ENCODE measurements at regions not wholly inside any gene's neighbourhood (a gene's known extent, or its start where the extent isn't known, plus 50 kb on each side); places are given as distances from the start of the nearest gene placed in this dataset.
"Not testable (repeated sequence)": the region's sequence is repeated elsewhere in the genome, so short reads cannot be mapped to it uniquely, and the experiment has no call there.

DNA sequence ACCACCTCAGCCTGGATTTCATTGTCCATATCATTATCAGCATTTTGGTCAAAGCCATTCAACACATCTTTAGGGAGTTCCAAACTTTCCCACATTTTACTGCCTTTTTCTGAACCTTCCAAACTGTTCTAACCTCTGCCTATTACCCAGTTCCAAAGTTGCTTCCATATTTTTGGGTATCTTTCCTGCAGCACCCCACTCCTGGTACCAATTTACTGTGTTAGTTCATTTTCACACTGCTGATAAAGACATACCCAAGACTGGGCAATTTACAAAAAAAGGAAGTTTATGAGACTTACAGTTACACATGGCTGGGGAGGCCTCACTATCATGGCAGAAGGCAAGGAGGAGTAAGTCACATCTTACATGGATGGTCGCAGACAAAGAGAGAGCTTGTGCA is 63.6 kb upstream of the CEP162 start:
- H3K27ac Mint-ChIP-seq; POLR2A ChIA-PET; H3K27me3 Mint-ChIP-seq (ENCODE audit: low read depth); CTCF ChIA-PET; DNase-seq; H3K4me3 Mint-ChIP-seq; H3K36me3 Mint-ChIP-seq (ENCODE audit: low read depth); H3K4me1 Mint-ChIP-seq (ENCODE audit: low read depth); ATAC-seq: not testable (repeated sequence)
- peaks cover 12% of the 10 kb centered on the region for H3K9me3 Mint-ChIP-seq (ENCODE audit: insufficient read depth)

DNA sequence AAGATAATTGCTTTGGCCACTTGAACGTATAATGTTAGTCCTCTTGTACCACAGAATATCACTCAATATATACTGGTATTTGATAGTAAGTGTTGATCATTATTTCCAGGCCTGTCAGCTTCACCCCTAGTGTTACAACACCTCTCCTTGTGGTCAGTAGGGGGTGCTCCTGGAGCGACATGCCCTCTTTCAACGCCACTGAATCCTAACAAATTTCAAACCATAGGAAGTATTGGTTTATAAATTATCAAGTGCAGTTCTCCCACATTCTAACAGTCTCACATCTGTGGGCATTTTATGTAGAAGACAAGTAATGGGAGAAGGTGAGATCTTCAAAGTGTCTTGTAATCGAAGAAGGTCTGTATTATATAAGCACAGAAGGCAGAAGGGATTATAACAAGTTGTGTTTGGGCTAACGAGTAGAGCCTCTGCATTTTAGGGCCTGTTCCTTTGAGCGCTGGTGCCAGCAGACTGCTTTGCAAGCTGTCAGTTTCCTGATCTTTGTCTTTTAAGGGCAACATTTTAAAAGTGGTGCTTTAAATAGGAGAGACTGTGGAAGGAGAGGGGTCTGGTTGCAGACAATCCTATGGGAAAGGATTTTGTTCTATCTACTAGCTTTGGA is 57.1 kb upstream of the CEP162 start:
- H3K27ac Mint-ChIP-seq, result no peak overlapping the region
- peaks cover 4% of the 10 kb centered on the region for H3K9me3 Mint-ChIP-seq (ENCODE audit: insufficient read depth)
- ChIA-PET POLR2A (no interaction called here), CTCF (no interaction called here)
- no peak for DNase-seq
- H3K27me3 Mint-ChIP-seq (ENCODE audit: low read depth), result peaks cover 6% of the 10 kb centered on the region
- H3K4me3 Mint-ChIP-seq, result no peak overlapping the region
- H3K4me1 Mint-ChIP-seq (ENCODE audit: low read depth), result no peaks in the 10 kb centered on the region
- no peaks in the 10 kb centered on the region for H3K36me3 Mint-ChIP-seq (ENCODE audit: low read depth)
- ATAC-seq, result no peak

DNA sequence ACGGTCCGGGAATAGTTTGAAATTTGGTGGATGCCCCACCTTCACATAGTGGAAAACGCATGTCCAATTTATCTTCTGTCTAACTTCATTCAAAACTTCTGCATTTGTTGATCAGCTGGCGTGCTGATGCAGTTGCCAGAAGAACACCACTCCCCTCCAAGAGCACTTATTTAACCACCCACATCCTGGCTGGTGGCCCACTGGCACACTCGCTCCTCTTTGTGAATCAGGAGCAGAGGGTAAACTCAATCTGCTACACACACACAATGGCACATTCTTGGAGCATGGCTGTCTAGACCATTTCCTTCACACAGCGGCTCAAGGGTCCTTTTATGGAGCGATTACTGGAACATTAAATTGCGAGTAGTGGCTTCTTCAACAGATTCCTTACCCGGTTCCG is 55.1 kb upstream of the CEP162 start:
- no peaks in the 10 kb centered on the region for H3K36me3 Mint-ChIP-seq (ENCODE audit: low read depth)
- POLR2A ChIA-PET, result no interaction called here
- no peak for DNase-seq
- CTCF ChIA-PET, result no interaction called here
- H3K27ac Mint-ChIP-seq, result no peak overlapping the region
- H3K27me3 Mint-ChIP-seq (ENCODE audit: low read depth), result peaks cover 6% of the 10 kb centered on the region
- H3K4me1 Mint-ChIP-seq (ENCODE audit: low read depth), result no peaks in the 10 kb centered on the region
- H3K4me3 Mint-ChIP-seq, result no peak overlapping the region
- no peaks in the 10 kb centered on the region for H3K9me3 Mint-ChIP-seq (ENCODE audit: insufficient read depth)
- ATAC-seq, result no peak

DNA sequence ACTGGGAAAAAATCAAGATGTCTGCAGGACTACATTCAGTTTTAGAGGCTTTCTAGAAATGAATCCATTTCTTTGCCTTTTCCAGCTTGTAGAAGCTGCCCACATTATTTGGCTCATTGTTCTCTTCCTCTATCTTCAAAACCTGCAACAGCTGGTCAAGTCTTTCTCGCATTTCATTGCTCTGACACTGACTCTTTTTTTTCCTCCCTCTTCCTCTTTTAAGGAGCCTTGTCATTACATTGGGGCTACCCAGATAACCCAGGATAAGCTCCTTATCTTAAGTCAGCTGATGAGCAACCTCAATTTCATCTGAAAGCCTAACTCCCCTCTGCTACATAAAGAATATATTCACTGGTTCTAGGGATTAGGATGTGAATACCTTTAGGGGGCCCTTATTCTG is 53.2 kb upstream of the CEP162 start:
- H3K9me3 Mint-ChIP-seq (ENCODE audit: insufficient read depth), result no peaks in the 10 kb centered on the region
- POLR2A ChIA-PET, result no interaction called here
- H3K27ac Mint-ChIP-seq, result no peak overlapping the region
- no peak for DNase-seq
- H3K36me3 Mint-ChIP-seq (ENCODE audit: low read depth), result no peaks in the 10 kb centered on the region
- H3K27me3 Mint-ChIP-seq (ENCODE audit: low read depth), result peaks cover 6% of the 10 kb centered on the region
- no peak overlapping the region for H3K4me3 Mint-ChIP-seq
- no peaks in the 10 kb centered on the region for H3K4me1 Mint-ChIP-seq (ENCODE audit: low read depth)
- no peak for ATAC-seq
- CTCF ChIA-PET, result interaction anchor here (0.6 kb wide), 1 partner anchor 441 kb away, joined by 3 read pairs; no protein-coding TSS in a partner anchor

DNA sequence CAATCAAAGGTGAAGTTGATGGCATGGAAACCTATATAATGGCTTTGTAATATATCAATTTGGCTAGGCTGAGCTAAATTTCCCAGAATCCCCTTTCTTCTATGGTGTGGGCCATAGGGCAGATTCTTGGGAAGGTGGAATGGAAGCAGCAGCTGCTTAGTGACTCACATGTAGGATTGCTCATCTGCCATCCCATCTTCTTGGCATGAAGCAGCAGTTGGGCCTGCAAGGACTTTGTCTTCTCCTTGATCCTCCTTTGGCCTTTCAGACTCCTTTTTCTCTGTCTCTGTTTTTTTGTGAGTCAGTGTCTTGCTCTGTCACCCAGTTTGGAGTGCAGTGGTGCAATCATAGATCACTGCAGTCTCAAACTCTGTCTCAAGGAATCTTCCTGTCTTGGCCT is 52.6 kb upstream of the CEP162 start:
- peaks cover 6% of the 10 kb centered on the region for H3K27me3 Mint-ChIP-seq (ENCODE audit: low read depth)
- CTCF ChIA-PET, result interaction anchor here (0.6 kb wide), 1 partner anchor 441 kb away, joined by 3 read pairs; no protein-coding TSS in a partner anchor
- POLR2A ChIA-PET, result no interaction called here
- no peaks in the 10 kb centered on the region for H3K9me3 Mint-ChIP-seq (ENCODE audit: insufficient read depth)
- H3K27ac Mint-ChIP-seq, result no peak overlapping the region
- ATAC-seq (no peak), DNase-seq (no peak)
- no peaks in the 10 kb centered on the region for H3K4me1 Mint-ChIP-seq (ENCODE audit: low read depth)
- no peak overlapping the region for H3K4me3 Mint-ChIP-seq
- no peaks in the 10 kb centered on the region for H3K36me3 Mint-ChIP-seq (ENCODE audit: low read depth)

DNA sequence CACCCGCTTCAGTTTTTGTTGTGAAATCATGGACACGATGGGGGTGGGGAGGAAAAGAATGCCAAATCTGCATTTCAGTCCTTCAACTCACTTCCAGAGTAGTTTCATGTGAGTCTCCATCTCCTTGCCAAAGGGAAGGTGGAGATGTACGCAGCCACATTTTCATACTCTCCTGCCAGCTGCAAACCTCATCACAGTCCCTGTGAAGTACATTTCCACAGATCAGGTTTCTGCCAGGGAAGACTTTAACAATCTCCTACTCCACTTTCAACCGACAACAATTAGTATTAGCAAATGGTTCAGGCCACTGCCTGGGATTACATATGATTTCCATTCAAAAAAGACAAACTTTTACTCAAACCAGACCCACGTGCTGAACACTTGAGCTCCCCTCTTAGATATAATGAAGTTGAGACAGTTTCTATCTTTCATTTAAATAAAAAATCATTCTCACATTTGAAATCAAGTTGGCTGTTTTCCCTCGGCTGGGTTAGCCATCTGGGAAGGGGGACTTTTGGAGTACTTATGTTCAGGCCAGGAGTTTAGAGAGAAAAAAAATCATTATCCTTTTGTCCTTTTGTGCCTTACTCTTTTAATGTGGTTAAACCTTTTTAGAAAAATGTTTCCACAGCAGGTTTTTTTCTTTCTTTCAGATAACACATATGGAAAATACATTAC is 51.0 kb upstream of the CEP162 start:
- Mint-ChIP-seq H3K36me3 (ENCODE audit: low read depth) (no peaks in the 10 kb centered on the region), H3K27ac (no peak overlapping the region), H3K4me1 (ENCODE audit: low read depth) (no peaks in the 10 kb centered on the region), H3K9me3 (ENCODE audit: insufficient read depth) (no peaks in the 10 kb centered on the region), H3K4me3 (no peak overlapping the region), H3K27me3 (ENCODE audit: low read depth) (no peaks in the 10 kb centered on the region)
- CTCF ChIA-PET, result no interaction called here
- POLR2A ChIA-PET, result interaction anchor here (0.6 kb wide), 1 partner anchor 927 kb away, joined by 4 read pairs; no protein-coding TSS in a partner anchor
- DNase-seq, result no peak
- no peak for ATAC-seq

Data from activated CD8-positive, alpha-beta T cell treated with anti-CD3 and anti-CD28 coated beads, Interleukin-2, amount 10 ng/mL, durations not matched to agents 7 days and 5 days (primary cell).